NCI-H2107 (cell line): ENCODE measurements at regions not wholly inside any gene's neighbourhood (a gene's known extent, or its start where the extent isn't known, plus 50 kb on each side); places are given as distances from the start of the nearest gene placed in this dataset.

Experiments used
- DNase-seq: peaks from one replicate; lab custom pipeline; 2025; lab: John Stamatoyannopoulos, UW

DNA sequence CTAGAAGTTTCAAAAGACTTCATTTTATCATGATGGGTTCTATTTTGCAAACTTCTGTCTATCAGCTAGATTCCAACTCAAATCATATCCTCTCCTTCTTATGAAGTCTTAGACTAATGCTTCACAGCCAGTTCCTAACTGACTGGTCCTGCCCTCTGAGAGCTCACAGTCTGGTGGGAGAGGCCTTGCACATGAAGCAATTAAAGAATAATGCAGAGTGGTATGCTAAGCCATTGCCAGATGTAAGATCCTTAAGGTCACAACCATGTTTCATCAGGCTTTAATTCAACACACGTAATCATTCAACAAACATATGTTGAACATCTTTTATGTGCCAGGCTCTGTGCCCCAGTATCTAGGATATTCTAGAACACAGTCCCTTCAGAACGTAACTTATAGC is 125.8 kb upstream of the TMPO start:
- DNase-seq, result no peak

DNA sequence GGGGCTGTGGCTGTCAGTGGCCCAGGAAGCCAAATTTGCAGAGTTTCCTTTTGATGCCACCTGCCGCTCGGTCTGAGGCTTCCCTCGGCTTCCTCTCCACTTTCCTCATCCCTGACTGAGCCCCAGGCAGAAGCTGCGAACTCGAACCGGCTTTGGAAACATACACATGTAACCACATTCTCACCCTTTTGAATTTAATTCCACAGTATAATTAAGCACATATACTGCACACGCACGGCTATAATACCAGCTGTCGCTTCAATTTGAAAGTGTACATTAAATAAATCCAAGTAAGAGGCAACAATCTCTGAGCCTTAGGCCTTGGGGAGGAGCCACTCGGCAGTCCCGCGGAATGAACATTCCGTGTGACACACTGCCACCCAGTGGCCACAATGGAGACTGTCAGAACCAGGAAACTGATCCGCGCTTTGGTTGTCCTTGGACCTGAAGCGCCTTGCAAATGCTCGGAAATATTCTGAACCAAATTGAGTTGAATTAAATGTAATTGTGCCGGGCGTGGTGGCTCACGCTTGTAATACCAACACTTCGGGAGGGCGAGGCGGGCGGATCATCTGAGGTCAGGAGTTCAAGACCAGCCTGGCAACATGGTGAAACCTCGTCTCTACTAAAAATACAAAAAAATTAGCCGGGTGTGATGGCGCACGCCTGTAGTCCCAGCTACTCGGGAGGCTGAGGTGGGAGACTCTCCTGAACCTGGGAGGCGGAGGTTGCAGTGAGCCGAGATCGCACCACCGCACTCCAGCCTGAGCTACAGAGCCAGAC is 117.9 kb upstream of the TMPO start:
- DNase-seq, result peak; percentile 81

DNA sequence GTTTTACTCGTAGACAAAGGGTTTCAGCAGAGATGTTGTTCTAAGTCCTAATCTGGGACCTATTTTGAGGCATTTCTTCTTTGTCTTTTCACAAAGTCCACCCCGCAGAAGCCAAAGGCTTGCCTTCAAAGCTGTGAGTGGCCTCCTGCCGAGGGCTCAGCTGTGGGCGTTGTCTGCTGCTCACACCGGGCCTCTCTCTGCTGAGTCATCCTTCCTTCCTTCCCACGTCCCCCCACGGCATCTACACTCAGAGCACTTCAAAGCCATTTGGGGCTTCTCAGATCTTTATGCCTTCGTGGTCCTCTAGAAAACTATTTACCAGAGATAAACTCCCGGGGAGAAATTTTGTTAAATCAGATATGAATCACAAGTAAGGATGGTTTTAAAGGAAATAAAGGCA is 115.9 kb upstream of the TMPO start:
- DNase-seq, result no peak

DNA sequence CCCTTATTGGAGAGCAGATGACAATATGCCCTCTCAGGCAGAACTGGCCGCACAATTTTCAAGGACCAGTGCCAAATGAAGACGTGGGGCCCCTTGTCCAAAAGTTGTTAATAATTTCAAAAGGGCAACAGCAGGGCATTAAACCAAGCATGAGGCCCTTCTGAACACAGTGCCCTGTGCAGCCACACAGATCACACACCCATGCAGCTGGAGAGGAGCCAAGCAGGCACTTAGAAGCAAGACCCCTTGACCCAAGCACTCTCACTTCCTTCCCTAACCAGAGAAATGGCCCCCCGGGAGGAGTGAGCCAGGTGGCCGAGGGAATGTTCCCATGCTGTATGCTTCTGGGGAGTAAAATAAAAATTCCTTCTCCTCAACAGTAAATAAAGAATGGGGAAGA is 114.0 kb upstream of the TMPO start:
- DNase-seq, result no peak

DNA sequence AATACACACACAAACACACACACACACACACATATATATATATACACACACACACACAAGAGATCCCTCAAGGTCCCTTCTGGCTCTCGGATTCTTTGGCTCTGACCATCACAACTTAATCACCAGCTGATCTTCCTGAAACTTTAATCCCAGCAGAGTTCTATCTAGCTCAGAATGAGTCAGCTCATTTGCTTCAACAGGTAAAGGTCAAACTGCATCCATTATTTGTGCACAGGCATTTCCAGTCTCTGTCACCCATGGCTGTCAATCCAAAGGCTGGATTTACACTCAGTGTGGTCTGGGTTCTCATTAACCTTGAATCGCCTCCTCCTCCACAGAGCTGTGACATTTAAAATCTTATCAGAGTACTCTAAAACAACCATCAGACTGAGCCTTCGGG is 113.3 kb upstream of the TMPO start:
- DNase-seq, result no peak

DNA sequence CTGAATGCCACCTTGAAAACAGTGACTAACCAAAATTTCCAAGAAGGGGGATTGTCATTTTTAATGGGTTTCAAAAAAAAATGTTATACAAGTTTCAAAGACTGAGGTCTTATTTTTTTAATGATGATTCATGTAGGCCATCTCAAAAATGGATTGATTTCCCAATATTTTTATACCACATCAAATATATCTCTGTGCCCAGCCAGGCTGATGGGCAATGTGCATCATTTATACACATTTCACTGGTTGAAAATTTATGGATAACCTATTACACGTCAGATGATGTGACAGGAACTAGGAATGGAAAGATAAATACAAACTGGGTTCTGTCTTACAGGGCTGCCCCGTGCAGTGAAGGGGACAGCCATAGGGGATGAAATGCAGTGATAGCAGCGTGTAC is 112.7 kb upstream of the TMPO start:
- DNase-seq, result no peak

DNA sequence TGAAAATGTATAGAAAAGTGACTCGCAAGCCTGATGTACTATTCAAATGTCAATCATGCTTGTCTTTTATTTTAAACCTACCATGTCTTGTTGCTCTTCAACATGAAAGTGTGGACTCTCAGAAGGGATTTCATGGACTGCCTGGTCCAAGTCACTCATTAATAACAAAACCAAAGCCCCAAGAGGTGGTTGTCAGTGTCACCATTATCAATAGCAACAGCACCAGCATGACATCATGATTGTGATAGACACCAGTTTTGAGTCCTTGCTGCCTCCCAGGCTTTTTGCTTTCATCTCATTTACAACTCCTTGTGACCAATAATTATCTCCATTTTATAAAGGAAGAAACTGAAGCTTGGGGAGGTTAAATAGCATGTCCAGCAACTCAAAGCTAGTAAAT is 112.0 kb upstream of the TMPO start:
- no peak for DNase-seq

DNA sequence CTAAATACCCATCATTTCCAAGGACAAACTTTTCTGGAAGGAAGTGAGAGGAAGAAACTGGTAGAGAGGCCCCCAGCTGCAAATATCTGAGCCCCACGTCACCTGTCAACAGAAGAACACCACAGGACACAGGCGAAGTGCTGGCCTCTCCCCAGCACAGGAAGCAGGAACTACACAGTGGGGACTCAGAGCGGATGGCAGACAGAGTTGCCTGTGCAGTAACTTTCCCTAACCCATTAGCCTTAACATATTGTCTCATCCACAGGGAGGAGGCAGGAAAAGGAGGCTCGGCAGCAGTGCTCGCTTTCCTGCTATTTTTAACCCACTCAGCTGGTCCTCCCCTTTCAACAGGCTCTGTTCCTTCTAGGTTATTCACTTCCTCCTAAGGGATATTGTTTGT is 111.5 kb upstream of the TMPO start:
- no peak for DNase-seq

DNA sequence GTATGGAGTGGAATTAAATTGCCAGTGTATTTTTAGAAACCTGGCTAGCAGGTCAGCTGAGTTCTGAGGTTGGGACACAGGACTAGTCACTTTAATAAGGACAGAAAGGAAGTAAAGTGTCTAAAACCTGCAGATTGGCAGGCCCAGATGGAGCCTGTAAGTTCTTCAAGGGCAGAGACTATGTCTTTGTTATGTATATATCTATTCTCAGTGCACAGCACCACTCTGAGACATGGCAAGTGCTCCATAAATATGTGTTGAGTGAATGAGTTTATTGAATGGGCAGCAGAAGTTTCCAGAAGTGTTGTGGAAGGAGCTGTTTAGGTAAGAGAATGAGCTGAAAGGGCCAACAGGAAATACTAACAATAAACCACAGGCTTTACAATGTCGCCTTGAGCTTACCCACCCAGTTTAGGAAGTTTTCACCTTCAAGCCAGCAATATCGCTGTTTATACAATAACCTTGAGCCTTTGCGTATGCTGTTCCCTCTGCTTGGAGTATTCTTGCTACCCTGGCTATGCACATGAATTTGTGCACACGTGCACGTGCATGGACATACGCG is 109.5 kb upstream of the TMPO start:
- no peak for DNase-seq

DNA sequence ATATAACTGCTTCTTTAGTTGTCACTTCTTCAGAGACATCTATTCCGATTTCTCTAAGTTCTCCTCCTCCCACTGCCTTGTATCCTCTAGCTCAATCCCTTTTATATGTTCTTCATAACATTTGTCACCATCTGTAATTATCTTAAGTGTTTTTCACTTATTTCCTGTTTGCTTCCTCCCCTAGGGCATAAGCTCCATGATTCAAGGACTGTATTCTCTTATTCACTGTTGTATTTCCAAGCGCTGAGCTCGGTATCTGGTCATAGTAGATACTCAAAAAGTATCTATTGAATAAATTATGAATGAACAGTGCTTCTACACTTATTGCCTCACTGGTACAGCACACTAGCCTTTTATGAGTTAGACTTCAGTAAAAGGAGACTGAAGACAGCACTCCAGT is 109.0 kb upstream of the TMPO start:
- no peak for DNase-seq

DNA sequence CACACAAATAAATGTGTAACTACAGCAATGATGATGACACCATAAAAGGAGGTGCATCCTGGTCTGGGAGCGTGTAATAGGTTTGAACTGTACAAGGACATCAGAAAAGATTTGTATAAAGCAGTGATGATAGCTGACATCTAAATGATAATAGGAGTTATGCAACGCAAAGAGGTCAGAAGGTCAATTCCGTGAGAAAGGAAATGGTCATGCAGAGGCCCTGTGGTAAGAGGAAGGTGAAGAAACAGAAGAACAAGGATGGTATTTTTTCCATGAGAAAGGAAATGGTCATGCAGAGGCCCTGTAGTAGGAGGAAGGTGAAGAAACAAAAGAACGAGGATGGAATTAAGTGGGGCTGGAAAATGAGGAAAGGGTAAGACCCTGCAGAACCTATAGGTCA is 106.7 kb upstream of the TMPO start:
- no peak for DNase-seq

DNA sequence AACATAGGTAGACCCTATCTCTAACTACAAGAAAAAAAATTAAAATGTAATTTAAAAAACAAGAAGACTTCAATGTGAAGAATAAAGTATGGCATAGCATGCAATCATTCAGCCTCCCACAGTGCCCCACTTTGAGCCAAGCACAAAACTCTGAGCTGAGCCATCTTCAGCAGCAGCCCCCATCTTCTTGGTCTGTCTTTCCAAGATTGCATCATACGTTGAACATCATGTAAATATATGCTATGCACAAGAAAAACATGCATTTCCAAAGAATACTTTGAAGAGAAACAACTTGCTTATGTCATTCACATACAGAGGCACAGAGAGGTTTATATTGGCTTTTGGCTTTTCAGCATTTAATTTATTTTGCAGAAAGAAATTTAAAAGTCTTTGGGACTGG is 105.8 kb upstream of the TMPO start:
- no peak for DNase-seq

DNA sequence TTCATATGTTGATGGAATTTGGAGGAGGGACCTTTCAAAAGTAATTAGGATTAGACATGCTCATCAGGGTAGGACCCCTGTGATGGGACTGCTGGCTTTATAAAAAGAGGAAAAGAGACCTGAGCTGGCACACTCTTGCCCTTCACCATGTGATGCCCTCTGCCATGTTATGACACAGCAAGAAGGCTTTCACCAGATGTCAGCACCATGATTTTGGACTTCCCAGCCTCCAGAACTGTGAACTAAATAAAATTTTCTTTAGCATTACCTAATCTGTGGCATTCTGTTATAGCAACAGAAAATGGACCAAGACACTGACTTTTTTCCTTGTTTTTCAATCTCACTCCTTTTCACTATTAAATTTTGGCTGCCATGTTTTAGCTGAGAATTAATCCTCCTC is 105.0 kb upstream of the TMPO start:
- no peak for DNase-seq

DNA sequence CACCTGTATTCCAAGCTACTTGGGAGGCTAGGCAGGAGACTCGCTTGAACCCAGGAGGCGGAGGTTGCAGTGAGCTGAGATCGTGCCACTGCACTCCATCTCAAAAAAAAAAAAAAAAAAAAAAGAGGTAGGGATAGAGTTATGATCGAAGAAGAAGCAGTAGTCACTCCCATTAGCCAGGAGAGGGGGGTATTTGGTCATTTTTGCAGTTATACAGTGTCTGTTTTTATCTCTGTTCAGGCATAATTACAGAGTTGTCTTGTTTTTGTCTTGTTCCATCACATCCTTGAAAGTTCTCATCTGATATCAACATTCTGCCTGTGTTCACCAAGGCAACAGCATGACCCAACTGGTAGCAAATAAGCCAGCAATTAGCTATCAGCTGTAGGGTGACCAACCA is 98.5 kb upstream of the TMPO start:
- DNase-seq, result no peak

DNA sequence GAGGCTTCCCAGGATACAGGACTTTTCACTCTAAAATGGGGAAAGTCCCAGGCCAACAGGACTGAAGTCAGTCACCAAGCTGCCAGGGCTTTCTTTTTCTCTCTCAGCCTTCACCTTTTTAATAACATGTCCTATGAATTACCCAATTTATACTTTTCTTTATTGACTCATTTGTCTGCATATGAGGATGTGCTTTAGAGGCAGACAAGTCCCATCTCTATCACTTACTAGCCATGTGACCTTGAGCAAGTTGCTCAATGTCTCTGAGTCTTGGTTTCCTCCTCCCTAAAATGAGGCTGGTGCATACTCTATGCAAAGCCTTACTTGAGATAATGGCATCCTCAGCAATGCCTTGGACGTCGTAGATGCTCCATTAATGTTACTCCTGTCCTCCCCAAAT is 98.1 kb upstream of the TMPO start:
- no peak for DNase-seq

DNA sequence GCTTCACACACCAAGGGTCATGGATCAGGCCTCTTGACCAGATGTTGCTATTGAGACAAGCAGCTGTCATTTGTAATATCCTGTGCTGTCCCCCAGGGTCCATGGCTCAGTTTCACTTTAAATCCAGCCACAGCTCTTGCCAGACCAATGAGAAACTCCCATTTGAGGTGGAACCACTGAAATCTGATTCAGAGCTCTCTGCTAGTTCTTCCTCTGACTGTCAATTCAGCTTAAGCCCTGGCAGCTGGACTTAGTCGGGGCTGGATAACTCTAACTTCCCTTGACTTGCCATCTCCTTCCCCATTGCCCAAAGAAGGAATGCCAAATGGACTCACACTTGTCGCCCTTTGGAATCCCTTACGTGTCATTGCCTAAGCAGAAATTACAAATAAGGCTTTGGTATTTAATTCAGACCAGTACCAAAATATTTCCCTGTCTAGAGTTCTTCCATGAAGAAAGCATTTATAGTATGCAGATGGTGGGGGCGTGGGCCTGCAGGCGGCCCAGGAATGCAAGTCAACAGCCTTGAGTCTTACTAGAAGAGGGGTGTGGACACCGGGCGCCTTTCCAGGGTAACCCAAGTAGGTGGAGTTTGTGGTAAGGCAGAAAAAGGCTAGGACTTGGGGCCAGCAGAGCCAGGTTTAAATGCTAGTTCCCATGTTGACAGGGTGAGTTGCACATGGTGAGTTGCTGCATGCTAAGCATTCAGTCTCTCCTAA is 96.9 kb upstream of the TMPO start:
- DNase-seq, result no peak

DNA sequence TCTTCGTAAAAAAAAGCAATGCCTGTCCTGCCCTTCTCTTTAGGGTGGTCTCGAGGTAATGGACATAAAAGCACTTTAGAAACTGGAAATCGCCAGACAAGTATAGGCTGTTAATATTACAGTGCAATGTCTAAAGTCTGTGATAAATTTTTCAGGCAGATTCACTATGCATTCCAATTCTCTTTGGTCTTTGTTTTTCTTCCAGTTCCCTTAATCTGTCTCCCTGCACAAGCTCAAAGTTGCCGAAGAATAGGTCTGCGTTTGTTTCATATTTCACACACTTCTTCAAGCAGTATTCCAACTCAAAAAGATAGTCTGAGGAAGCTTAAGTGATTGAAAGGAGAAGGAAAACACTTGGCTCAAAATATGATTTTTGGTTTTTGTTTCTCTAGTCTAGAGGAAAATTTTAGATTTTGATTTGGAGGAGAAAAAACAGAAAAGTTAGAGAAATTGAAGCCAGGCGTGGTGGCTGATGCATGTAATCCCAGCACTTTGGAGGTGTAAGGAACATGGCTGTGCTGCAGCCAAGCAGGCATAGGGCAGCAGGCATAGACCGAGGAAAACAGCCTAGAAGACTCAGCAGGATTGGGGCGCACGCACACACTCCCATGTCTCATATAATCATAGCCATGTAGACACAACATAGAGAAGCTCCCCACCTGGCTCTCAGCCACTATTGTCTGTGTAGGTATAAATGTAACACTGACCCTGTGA is 96.2 kb upstream of the TMPO start:
- no peak for DNase-seq

DNA sequence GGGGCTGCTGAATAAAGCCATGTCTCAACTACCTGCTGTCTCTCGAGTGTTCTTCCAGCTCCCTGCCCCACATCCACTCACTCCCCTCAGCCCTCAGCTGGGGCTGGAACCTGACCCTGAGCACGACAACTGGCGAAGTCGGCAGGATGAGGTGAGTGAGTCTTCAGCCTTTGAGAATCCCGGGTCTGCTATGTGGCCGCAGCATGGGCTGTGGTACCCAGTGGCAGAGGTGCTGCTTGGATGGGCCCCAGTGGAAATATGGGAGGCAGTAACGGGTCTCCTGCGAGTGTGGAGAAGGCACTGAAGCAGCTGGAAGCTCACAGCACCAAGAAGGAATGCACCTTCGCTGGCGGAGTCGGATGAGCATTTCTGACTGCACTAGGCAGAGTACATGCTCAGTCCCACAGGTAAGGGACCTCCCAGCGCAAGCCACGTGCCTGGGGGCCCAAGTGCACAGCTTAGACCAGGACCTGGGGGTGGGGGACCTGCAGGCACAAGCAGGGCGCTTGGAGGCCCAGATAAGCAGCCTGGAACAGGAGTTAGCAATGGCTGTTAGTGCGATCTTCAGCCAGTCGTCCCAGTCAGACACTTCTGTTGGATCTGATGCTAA is 95.5 kb upstream of the TMPO start:
- DNase-seq, result no peak

DNA sequence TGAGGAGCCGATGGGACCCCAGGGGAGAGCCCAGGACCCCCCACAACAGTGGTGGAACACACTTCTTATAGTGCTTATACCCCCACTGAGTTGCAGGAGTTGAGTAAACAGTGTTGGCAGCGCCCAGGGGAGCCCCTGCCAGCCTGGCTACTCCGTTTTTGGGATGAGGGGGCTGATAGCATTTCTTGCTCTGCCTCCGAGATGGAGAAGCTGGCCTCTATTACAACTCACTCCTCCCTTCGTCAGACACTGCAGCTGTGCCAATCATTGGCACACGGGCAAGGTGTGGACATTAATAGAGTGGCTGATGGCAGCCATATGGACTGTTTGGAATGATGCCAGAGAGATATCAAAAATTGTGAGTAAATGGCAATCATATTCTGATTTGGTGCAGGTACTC is 94.9 kb upstream of the TMPO start:
- no peak for DNase-seq

DNA sequence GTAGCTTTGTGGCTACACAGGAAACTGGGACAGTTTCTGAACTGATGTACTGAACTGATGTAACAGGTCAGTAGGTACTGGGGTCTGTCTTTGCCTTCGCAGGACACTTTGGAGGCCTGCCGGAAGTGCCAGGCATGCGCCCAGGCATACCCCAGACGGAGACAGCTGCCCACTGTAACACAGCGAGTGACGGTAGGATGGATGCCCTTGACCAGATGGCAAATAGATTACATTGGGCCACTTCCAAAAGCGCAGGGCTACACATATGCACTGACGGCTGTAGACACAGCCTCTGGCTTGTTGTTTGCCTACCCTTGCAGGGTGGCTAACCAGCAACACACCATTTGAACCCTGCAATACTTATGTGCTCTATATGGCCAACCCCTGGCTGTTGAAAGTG is 94.1 kb upstream of the TMPO start:
- no peak for DNase-seq

DNA sequence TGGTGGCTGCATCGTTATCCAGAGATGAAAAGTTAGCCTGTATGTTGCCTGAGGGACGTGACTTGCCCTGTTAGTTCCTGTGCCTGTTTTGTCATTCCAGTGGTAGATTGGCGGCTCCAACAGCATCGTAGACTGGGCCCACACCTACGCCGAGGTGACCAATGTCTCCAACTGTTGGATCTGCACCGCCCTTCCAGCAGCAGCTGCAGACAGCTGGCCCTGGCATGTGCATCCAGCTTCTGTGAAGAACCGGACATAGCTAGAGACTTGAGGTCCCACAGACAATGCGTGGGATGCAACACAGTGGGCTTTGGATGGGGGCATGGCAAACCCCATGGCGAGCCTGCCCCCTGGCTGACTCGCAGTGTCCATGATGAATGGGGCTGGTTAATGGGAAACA is 93.0 kb upstream of the TMPO start:
- DNase-seq, result no peak

DNA sequence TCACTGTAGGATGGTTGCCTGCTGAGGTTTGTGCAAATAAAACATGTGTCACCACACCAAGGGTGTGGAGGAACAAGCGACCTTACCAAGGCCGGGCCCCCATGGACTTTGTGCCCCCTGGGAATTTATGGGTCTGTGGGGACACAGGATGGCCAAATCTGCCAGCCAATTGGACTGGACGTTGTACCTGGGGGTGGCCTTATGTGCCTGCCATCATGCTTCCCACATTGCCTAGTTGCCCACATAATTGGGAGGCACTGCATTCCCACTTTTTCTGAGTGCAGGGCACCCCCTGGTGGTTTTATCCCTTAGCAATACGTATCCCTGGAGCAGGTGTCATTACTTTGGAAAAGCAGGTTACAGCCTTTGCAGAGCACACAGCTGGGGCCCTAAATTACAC is 92.6 kb upstream of the TMPO start:
- DNase-seq, result no peak

DNA sequence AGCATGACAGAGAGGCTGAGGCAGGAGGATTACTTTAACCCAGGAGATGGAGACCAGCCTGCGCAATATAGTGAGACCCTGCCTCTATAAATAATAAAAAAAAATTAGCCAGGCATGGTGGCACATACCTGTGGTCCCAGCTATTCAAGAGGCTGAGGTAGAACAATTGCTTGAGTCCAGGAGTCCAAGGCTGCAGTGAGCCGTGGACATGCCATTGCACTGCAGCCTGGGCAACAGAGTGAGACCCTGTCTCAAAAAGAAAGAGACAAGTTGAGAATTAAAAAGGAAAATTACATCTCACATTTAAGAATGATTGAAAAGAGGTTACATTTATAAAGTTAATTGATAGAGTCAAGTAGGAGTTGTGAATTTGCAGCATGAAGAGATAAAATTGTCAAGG is 91.4 kb upstream of the TMPO start:
- DNase-seq, result no peak
